Esophagus squamous epithelium (tissue), 4 donors: ENCODE measurements at regions not wholly inside any gene's neighbourhood (a gene's known extent, or its start where the extent isn't known, plus 50 kb on each side); places are given as distances from the start of the nearest gene placed in this dataset.

ENCODE experiments used
- POLR2A ChIP-seq, 4 donors: fragments of 450-650 bp; IDR thresholded peaks; one replicate each; pipeline ENCODE4 v1.6.1; 2017; ENCODE audit warnings: antibody characterized with exemption in 4 of 4, mild to moderate bottlenecking in 4 of 4, moderate library complexity in 3 of 4
- TF ChIP-seq, protein P1 (sequence below), 6 experiments: fragments of 450-650 bp in 4 of 6; fragments of 200-600 bp in 2 of 6; sonication (generic) in 2 of 6; IDR thresholded peaks; one replicate each; pipeline ENCODE4 v1.5.1; 2016 to 2019; ENCODE audit warnings: antibody characterized with exemption in 6 of 6, mild to moderate bottlenecking in 4 of 6, moderate library complexity in 4 of 6

DNA sequence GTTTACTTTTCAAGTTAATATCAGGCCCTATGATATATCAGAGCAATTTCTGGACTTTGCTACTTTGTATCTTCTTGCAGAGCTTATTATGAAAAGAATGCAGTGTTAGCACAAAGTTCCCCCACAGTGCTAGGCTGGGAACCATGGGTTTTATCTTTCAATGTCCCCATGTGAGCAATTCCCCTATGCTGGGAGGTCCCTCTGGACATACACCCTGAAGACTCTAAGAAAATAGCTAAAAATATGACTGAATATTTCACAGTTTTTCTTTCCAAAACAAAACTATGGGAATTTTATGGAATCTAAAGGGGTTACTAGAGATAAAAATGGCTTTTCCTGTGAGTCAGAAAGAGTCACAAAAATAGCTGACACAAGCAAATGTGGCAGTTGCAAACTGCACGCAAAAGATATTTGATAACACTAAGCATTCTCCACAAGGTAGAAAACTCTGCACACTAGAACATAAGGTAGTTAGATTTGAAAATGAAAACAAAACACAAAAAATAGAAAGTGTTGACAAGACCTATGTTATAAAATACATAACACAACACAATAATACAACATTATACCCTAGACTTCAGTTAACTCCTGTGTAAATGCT is 487.5 kb upstream of the GRIN3A start:
- TF ChIP-seq, protein P1, sequence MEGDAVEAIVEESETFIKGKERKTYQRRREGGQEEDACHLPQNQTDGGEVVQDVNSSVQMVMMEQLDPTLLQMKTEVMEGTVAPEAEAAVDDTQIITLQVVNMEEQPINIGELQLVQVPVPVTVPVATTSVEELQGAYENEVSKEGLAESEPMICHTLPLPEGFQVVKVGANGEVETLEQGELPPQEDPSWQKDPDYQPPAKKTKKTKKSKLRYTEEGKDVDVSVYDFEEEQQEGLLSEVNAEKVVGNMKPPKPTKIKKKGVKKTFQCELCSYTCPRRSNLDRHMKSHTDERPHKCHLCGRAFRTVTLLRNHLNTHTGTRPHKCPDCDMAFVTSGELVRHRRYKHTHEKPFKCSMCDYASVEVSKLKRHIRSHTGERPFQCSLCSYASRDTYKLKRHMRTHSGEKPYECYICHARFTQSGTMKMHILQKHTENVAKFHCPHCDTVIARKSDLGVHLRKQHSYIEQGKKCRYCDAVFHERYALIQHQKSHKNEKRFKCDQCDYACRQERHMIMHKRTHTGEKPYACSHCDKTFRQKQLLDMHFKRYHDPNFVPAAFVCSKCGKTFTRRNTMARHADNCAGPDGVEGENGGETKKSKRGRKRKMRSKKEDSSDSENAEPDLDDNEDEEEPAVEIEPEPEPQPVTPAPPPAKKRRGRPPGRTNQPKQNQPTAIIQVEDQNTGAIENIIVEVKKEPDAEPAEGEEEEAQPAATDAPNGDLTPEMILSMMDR (IDR thresholded peaks at IDR 0.05) = no peak
- no peak for TF ChIP-seq POLR2A (IDR thresholded peaks at IDR 0.05)
